NCI-H146 treated with DMSO at 0.1 percent for 48 hours (cell line): ENCODE measurements at regions not wholly inside any gene's neighbourhood (a gene's known extent, or its start where the extent isn't known, plus 50 kb on each side); places are given as distances from the start of the nearest gene placed in this dataset.
"Not testable (repeated sequence)": the region's sequence is repeated elsewhere in the genome, so short reads cannot be mapped to it uniquely, and the experiment has no call there.

Experiments
- DNase-seq: peaks from one replicate; lab custom pipeline; 2025; ENCODE audit not compliant: unreplicated experiment; lab: John Stamatoyannopoulos, UW

DNA sequence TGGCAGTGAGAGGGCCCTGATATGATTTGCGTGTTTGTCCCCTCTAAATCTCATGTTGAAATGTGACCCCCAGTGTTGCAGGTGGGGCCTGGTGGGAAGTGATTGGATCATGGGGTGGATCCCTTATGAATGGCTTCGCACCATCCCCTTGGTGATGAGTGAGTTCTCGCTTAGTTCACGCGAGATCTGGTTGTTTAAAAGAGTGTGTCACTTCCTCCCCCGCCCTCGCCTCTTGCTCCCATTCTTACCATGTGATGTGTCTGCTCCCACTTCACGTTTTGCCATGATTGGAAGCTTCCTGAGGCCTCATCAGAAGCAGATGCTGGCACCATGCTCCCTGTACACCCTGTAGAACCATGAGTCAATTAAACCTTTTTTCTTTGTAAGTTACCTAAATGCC, 319.9 kb upstream of the ID2 start:
- DNase-seq = no peak

DNA sequence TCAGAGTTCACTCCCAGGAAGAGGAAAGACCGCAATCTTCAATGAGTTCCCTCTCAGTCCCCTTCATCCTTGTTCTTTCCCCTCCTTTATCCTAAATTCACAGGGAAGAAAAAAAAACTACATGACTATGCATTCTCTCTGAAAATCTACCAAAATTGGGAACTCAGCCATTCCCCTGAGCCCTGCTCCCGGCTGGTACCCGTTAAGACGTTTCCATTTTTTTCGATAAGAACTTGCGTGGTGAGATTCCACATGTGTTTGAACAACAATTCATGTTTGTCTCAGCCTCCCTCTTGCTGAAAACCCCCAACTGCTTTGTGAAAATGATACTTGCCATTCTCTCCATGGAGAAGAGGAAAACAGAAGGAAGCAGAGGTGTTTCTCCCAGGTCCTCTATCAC, 318.7 kb upstream of the ID2 start:
- DNase-seq = no peak

DNA sequence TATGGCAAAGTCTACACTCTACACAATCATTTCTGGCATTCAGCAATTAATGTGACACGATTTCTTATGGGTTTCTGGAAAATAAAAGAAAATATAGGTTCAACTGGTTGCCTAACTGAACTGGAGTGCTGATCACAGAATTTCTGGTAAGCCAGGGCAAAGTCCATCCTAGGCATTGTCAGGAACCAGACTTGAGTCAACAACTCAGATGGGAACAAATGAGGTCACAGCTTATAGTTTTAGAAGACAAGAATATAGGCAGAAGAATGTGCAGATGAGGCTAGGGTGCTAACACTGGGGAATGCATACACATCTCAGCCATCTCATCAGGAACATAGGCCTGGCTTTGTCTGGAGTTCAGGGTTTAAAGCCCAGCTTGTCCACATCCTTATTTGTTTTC, 317.2 kb upstream of the ID2 start:
- DNase-seq = no peak

DNA sequence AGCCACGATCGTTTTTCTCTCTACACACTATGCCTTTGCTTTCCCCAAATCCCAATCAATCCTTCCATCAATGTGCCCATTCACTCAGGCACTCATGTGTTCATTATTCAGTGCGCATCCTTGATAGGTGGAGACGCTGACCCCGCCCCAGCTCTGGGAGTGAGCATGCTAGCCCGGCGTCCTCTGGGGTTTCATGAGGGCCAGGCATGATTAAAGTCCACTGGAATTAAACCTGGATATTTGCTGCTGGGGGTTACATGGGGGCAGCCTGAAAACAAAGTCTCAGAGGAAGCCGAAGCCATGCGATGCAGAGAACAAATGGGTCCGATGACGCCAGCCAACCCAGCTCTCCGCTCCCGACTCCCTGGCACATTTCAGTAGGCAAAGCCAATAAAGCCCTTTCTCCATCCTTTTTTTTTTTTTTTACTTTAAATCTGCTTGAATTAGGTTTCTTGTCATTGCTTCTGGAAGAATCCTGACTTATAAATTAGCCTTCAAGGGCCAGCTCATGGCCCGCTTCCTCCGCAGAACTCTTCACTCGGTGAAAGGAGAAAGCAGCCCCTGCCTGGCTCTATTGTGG, 316.4 kb upstream of the ID2 start:
- DNase-seq = no peak

DNA sequence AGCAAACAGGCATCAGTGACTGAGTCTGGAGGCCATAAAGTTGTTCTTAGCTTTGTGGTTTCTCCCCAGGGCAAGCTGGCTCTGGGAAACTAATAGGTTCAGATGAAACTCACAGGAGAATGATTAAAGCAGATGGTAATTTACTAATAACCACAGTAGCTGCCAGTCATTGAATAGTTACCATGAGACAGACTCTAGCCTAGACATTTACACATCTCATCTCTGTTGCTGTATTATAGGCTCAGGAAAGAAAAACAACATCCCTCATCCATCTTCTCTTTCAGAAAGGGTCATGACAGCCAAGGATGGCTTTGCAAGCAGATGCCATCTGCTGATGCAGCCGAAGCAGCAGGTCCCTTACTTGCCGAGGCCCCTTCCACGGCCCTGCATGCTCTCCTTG, 314.0 kb upstream of the ID2 start:
- peak; percentile 24 for DNase-seq

DNA sequence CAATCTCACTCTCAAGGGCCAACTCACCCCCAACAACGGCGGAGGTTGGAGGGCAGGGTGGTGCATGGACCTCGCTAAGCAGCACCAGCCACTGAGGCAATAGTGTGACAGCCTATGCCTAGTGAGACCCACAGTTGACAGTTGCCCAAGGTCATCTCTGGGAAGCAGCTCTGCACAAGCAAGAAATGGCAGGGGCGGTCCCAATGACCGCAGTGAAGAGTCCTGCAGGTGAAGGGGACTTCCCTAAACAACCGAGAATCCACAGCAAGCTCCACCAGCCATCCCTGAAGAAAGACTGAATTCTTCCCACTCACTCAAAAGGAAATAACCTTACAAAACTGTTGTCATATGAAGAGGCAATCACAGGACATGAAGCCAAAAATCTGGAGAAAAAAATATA, 313.4 kb upstream of the ID2 start:
- DNase-seq = no peak

DNA sequence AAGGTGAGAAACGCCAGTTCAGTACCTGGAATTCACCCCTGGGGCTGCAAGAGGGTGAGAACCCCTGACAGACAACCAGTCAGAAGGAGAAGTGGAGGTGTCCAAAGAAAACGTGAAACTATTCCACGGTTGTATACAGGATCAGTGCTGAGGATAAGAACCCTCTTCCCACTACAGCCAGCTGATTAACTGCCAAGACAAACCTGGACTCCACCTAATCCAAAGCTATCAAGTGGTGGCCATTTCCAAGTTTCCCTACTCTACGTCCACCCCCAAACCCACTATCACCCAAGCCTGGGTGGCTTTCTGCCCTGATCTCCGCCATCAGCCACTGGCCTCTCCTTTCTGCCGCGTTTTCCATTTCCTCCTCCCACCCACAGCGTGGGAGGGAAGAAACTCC, 312.3 kb upstream of the ID2 start:
- no peak for DNase-seq

DNA sequence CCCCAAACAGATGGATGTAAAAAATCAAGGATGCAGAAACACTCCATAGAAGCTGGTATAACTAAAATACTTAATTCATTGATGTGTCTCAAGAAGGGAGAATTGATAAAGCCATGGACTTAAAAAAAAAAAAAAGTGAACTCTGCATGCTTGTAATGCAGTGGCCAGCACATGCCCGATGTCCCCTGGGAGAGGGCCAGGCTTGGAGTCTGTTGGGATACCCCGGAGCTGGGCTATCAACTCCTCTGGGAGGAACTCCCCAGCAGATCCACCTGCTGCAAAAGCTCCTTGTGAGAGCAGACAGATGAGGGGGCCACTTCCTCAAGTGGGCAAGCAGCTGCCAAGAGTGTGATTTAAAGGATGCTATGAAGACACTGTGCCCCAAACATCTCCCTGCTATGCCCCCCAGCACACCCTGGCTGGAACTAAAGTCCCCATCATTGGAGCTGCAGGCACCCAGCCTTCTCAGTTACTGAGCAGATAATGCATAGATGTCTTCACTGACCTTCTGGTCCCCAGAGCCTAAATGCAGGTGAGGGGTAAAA, 311.5 kb upstream of the ID2 start:
- no peak for DNase-seq

DNA sequence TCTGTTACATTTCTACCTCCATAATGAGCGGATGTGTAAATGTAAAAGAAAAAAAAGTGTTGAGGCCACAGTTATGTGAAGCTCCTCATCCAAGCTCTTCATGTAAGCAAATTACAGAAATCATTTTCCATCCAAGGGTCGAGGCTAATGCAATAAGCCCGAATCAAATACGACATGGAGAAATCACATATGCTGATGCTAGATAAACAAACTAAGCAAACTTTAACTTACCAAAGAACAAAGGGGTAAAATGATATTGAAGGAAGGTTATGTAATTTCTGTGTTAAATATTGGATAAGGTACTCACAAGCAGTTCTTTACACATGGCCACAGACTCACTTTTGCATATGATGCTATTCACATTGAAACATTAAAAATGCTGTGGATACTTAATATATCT, 310.2 kb upstream of the ID2 start:
- DNase-seq = peak; percentile 33

DNA sequence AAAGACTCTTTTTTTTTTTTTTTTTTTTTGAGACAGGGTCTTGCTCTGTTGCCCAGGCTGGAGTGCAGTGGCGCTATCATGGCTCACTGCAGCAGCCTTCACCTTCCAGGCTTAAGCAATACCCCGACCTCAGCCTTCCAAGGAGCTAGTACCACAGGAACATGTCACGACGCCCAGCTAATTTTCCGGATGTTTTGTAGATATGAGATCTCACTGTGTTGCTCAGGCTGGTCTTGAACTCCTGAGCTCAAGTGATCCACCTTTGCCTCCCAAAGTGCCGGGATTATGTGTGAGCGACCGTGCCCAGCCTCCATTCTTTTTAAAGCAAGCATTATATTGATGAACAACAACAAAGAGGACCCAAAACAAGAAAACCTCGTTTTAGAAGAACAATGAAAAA, 307.1 kb upstream of the ID2 start:
- no peak for DNase-seq

DNA sequence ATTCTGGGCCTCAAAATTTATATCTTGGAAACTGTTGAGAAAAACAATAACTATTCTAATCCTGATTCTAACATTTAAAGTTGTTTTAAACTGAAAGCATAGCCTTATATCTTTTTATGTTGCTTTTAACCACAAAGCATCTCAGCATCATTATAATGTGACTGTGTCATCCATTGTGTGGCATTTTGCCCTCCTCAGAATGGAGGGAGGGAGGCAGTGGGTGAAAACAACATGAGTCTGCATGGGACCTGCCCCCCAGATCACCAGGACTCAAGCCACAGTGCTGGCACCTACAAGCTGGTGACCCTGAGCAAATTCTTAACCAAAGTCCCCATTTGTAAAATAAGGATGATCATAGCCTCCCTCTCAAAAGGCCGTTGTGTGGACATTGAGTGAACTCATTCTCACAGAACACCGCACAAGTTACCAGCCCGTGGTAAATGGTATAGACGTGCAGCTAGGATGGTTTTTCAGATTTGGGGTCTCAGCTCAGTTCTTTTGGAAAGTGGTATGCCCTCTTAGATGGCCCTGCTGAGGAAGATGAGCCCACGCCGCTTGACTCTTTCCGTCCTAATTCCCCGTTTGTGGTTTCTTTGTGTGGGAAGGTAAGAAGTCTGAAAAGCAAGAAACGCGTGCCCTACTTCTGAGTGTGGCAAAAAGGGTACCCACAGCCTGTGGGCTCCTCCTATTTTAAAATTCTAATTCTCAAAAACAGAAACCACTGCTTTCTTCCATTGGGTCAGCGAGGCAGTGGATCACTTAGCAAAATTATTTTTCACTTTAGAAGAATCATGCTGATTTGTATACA, 305.0 kb upstream of the ID2 start:
- DNase-seq = no peak

DNA sequence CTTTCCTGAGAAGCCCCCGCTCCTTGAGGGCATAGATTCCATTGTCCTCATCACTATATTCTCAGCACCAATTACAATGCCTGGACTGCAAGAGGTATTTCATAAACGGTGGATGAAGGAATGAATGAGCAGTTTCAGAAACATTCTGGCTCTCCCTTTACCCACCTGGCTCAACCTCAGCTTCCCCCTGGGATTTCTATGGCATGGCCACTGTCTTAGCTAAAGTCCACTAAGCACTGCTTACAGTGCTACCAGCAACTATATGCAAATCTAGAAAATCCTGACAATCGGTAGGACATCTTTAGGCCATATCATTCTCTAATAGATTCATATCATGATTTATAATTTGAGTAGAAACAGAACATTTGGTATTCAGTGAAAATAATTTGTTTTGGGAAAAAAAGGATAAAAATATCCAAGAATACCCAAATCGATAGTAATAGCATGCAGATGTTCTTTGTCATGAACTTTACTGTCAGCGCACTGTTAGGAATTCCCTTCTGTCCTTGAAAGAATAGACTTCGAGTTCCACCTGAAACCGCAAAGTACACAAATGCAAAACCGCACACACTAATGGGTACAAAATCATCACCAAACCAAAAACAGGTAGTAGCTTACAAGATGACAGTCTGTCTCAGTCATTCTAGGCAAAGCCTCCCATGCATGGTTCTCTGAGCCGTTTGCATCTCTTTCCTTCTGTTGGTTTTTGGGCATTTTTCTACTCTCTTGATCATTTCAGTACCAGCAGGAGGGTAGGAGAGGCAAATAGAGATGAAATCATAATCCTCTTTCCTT, 303.6 kb upstream of the ID2 start:
- no peak for DNase-seq

DNA sequence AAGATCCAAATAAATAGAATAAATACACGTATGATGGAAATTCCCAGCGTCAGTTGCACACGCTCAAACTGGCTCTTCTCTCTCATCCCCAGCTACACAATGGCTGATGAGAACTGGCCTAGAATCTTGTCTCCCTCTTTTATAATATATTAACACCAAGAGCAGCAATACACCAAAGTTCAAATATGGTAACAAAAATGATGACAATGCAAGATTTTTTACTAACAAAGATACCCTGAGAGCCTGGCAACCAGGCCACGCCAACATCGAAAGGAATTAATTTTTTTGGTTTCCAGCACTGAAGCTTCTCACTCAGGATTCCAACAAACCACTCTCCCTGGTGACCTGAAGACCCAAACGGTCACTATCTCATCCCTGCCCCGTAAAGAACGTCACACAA, 302.7 kb upstream of the ID2 start:
- no peak for DNase-seq

DNA sequence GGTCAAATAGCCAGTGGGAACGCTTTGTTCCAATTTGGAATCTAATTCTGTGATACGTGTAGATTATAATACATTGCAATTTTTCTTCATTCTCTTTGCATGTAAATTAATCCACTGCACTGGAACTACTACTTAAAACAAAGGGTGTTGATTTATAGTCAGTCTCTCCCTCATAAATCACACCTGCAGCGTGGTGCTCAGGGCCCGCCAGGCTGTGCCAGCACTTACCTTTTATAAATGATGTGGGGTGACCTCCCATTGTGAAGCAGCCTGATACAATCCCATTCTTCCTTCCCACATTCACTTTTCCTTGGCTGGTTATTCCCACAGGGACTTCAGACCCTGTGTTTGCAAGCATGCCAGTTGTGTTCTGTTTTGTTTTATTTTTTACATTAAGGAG, 302.3 kb upstream of the ID2 start:
- DNase-seq = no peak

DNA sequence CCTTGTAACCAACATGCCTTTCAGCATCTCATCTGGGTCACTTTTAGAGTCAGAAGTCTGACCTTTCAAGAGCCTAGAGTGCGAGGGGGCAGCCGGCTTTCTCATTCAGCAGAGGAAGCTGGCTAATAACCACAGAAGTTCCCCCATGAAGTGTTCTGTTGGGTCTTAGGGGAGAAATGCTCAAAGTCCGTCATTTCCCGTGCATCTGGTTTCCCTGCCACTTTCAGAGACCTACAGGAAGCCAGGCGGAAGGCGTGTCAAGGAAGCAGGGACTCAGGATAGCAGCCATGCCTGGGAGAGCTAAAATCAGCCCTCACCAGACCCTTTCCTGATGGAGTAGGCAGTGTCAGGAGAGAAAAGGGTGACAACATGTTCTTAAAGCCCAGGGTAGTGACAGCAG, 301.8 kb upstream of the ID2 start:
- DNase-seq = no peak

DNA sequence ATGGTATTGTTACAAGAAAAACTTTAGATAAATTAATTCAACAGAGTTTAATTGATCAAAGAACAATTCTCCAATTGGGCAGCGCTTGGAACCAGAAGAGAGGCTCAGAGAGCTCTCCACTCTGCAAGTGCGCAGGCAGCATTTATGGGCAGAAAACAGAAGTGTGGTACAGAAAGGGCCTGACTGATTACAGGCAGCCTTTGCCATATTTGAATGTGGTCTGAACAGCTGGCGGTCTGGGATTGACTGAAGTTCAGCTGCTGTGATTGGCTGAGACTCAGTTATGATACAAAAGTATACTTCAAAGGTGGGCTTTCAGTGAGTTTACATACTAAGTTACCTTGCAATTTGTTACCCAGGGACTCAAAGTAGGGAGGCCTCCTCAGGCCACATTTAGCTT, 301.3 kb upstream of the ID2 start:
- no peak for DNase-seq

DNA sequence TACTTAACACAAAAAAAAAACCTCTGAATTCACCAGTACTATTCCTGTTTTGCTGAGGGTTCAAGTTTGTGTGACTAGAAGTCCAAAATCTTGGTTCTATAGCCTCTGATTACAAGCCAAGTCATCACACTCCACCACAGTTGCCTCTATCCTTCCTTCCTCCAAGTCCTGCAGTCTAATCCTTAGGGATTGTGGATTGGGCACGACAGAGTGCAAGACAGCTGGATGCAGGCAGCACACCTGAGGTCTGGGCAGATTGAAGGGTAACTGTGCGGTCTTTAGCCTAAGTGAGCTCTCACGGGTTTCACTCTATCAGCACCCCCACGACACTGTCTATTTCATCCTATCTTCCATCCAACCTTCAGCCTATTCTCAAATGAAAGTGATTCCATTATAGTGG, 299.4 kb upstream of the ID2 start:
- no peak for DNase-seq

DNA sequence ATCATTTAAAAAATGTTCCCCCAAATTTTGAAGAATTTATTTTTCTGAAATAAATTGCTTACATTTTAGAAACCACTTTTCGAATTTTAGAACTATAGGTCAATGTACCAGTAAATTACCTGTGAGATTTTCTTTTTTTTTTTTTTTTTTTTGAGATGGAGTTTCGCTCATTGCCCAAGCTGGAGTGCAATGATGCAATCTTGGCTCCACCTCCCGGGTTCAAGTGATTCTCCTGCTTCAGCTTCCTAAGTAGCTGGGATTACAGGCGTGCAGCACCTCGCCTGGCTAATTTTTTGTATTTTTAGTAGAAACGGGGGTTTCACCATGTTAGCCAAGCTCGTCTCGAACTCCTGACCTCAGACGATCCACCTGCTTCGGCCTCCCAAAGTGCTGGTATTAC, 295.1 kb upstream of the ID2 start:
- not testable (repeated sequence) for DNase-seq

DNA sequence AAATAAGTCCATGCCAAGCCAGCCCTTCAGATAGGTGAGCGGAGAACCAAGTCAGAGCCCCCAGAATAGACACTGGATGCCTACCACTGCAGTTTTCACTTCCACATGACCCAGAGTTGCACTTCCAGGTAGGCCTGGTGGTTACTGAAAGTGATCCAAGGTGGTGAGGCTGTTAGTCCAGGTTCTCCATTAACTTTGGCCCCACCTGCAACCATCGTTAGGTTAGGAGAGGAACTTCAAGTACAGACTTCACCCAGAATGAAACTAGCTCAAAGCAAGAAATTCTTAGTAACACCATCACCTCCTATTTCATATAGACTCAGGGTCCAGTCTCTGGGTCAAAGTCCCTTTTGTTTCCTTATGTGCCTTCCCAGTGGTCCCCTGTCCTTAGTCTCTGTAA, 293.1 kb upstream of the ID2 start:
- DNase-seq = no peak

DNA sequence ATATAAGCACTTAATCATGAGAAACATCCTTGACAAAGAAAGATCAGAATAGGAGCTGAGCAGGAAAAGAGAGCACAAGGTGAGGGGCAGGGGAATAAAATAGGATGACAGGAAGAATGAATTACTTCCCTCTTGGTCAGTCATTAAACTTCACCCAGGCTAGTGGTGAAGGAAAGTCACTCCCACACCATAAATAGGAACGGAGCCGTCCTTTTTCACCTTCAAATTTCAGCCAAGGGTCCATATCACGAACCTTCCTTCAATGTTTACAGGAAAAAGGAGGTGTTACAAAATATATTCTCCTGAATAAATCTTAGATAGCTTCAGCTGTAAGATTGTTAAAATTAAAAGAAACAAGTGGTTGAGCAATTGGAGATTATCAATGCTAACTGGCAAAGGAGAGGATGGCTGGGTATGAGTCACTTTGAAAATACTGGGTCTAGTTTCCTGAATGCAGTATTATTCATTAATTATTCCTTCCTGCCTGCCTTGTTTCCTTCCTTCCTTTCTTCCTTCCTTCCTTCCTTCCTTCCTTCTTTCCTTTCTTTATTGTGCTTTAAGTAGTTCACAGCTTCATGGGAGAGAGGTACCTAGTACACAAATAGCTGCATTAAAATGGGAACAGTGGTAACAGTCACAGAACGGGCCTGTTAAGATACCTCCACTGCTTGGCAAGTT, 292.3 kb upstream of the ID2 start:
- DNase-seq = no peak

DNA sequence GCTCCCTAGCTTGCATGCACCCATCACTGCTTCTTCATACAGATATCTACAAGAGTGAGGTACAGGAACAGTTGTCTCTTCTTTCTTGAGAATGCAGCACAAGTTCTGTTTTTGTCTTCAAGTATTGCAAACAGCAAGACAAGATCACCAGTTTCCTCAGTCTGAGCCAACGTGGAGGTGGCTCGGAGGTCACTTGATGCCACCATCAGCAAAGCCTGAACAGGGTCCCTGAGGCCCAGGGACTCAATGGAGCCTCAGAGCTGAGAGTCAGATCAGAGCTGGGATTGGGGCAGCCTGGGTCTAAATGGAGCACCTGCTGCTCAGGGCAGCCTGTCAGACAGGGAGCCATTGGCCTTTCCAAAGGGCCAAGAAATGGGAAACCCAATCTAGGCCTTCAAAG, 290.7 kb upstream of the ID2 start:
- DNase-seq = no peak
